WTC11 (cell line): ENCODE measurements at regions not wholly inside any gene's neighbourhood (a gene's known extent, or its start where the extent isn't known, plus 50 kb on each side); places are given as distances from the start of the nearest gene placed in this dataset.

ENCODE experiments used
- ATAC-seq: fragments of 200-7000 bp; cut with Tn5 transposase; 2 replicates; pipeline ENCODE4 v1.10.0; 2021; ENCODE audit warnings: mild to moderate bottlenecking, moderate library complexity
- CTCF ChIA-PET: fragments of 300-600 bp; sonication (Branson Sonifier 250); formaldehyde crosslinking; loops from one replicate; lab custom pipeline; 2021; ENCODE audit warnings: antibody characterized with exemption; lab: Charles Lee
- POLR2A ChIA-PET: fragments of 350-600 bp; sonication (Branson Sonifier 250); formaldehyde crosslinking; loops from one replicate; lab custom pipeline; 2021; ENCODE audit warnings: antibody characterized with exemption; lab: Charles Lee
- DNase-seq: peaks from one replicate; pipeline ENCODE4 v3.0.0; 2021; ENCODE audit warnings: low spot score
- H3K27ac Mint-ChIP-seq: 2 replicates; pipeline ENCODE4 v1.8.0; 2021; ENCODE audit warnings: mixed read lengths
- H3K27me3 Mint-ChIP-seq: 2 replicates; pipeline ENCODE4 v1.8.0; 2021; ENCODE audit warnings: low read depth, mild to moderate bottlenecking, moderate library complexity, mixed read lengths
- H3K36me3 Mint-ChIP-seq: 2 replicates; pipeline ENCODE4 v1.8.0; 2021; ENCODE audit warnings: mixed read lengths
- H3K4me1 Mint-ChIP-seq: 2 replicates; pipeline ENCODE4 v1.8.0; 2022; ENCODE audit warnings: mixed read lengths
- H3K4me3 Mint-ChIP-seq: 2 replicates; pipeline ENCODE4 v1.8.0; 2021; ENCODE audit warnings: mild to moderate bottlenecking, moderate library complexity, mixed read lengths
- H3K9me3 Mint-ChIP-seq: 2 replicates; pipeline ENCODE4 v1.8.0; 2021; ENCODE audit warnings: mixed read lengths
- ARID4B ChIP-seq: sonication (generic); formaldehyde crosslinking; IDR thresholded peaks from 2 replicates; pipeline ENCODE4 v1.8.0; 2023; ENCODE audit warnings: missing genetic modification reagents, mild to moderate bottlenecking, borderline replicate concordance
- ATF3 ChIP-seq: sonication (generic); formaldehyde crosslinking; conservative IDR thresholded peaks from 2 replicates; pipeline ENCODE4 v1.8.1; 2022; ENCODE audit warnings: mild to moderate bottlenecking, missing genetic modification reagents
- CTCF ChIP-seq: fragments of 200-600 bp; IDR thresholded peaks from 2 replicates; pipeline ENCODE4 v1.8.0; 2022; ENCODE audit warnings: antibody characterized with exemption
- ESRRA ChIP-seq: sonication (generic); formaldehyde crosslinking; IDR thresholded peaks from 2 replicates; pipeline ENCODE4 v1.8.1; 2022; ENCODE audit warnings: mild to moderate bottlenecking, missing genetic modification reagents, borderline replicate concordance
- MYBL2 ChIP-seq: sonication (generic); formaldehyde crosslinking; IDR thresholded peaks from 2 replicates; pipeline ENCODE4 v1.8.1; 2023; ENCODE audit warnings: mild to moderate bottlenecking, moderate library complexity, missing genetic modification reagents
- NR2C2 ChIP-seq: sonication (generic); formaldehyde crosslinking; IDR thresholded peaks from 2 replicates; pipeline ENCODE4 v1.8.0; 2022; ENCODE audit warnings: mild to moderate bottlenecking, missing genetic modification reagents
- TP53 ChIP-seq: sonication (generic); formaldehyde crosslinking; IDR thresholded peaks from 2 replicates; pipeline ENCODE4 v1.8.1; 2023; ENCODE audit warnings: mild to moderate bottlenecking, missing genetic modification reagents
- ZBTB43 ChIP-seq: sonication (generic); formaldehyde crosslinking; IDR thresholded peaks from 2 replicates; pipeline ENCODE4 v1.8.1; 2023; ENCODE audit warnings: mild to moderate bottlenecking, missing genetic modification reagents
- ZNF263 ChIP-seq: sonication (generic); formaldehyde crosslinking; IDR thresholded peaks from 2 replicates; pipeline ENCODE4 v1.8.1; 2022; ENCODE audit warnings: low read depth, mild to moderate bottlenecking, moderate library complexity, missing genetic modification reagents
- ZNF281 ChIP-seq: sonication (generic); formaldehyde crosslinking; IDR thresholded peaks from 2 replicates; pipeline ENCODE4 v1.8.0; 2023; ENCODE audit warnings: mild to moderate bottlenecking, missing genetic modification reagents
- ZNF317 ChIP-seq: sonication (generic); formaldehyde crosslinking; IDR thresholded peaks from 2 replicates; pipeline ENCODE4 v1.8.1; 2023; ENCODE audit warnings: low read depth, mild to moderate bottlenecking, moderate library complexity, missing genetic modification reagents, borderline replicate concordance

GRCh38 chr11:119983240-119983732 is 154.6 kb downstream of the TRIM29 start:
- Mint-ChIP-seq H3K4me1 (0 out of 2 replicates have a peak, but pooled peaks cover 3% of the 10 kb centered on the region), H3K27ac (no peak overlapping the region)
- CTCF ChIA-PET = interaction anchor here (0.5 to 1.7 kb wide), 5 partner anchors 9 to 185 kb away, joined by 3 to 6 read pairs (median 3); no protein-coding TSS in a partner anchor

GRCh38 chr11:119982517-119983239 is 155.2 kb downstream of the TRIM29 start:
- Mint-ChIP-seq H3K4me1 (0 out of 2 replicates have a peak, but pooled peaks cover 3% of the 10 kb centered on the region), H3K9me3 (no peaks in the 10 kb centered on the region), H3K27ac (no peak overlapping the region), H3K27me3 (peaks cover 3% of the 10 kb centered on the region; the same call in 1 of the 2 replicates), H3K36me3 (no peaks in the 10 kb centered on the region), H3K4me3 (no peak overlapping the region)
- ChIA-PET POLR2A (no interaction called here), CTCF (interaction anchor here (0.5 to 1.7 kb wide), 3 partner anchors 17 to 186 kb away, joined by 3 to 6 read pairs (median 3); no protein-coding TSS in a partner anchor)
- ATAC-seq (no peak), DNase-seq (no peak)
- TF ChIP-seq ARID4B (CRISPR knock-in tag) (no peak), ZNF317 (CRISPR knock-in tag) (no peak), ZNF263 (CRISPR knock-in tag) (no peak), ZNF281 (no peak), ATF3 (CRISPR knock-in tag) (no peak), ZBTB43 (CRISPR knock-in tag) (no peak)

More at GRCh38 chr11:119983240-119983732, 154.6 kb downstream of the TRIM29 start:
- no peaks in the 10 kb centered on the region for H3K9me3 Mint-ChIP-seq
- TF ChIP-seq NR2C2 (CRISPR knock-in tag) (no peak), TP53 (CRISPR knock-in tag) (no peak), ZNF281 (no peak), MYBL2 (CRISPR knock-in tag) (0 out of 2 replicates have a peak, but pooled peaks have one; percentile 44), CTCF (0 out of 2 replicates have a peak, but pooled peaks have one; percentile 30), ESRRA (CRISPR knock-in tag) (no peak)
- H3K4me3 Mint-ChIP-seq = no peak overlapping the region
- peak; percentile 59 for DNase-seq
- ATAC-seq = peak; percentile 91
- peaks cover 3% of the 10 kb centered on the region; the same call in 1 of the 2 replicates for H3K27me3 Mint-ChIP-seq
- POLR2A ChIA-PET = no interaction called here
- H3K36me3 Mint-ChIP-seq = no peaks in the 10 kb centered on the region
